ENCODE measurements at regions not wholly inside any gene's neighbourhood (a gene's known extent, or its start where the extent isn't known, plus 50 kb on each side); places are given as distances from the start of the nearest gene placed in this dataset.

GRCh38 chr6:156647991-156648390 lies 129.2 kb upstream of the ARID1B start:
- TF ChIP-seq, protein P1, sequence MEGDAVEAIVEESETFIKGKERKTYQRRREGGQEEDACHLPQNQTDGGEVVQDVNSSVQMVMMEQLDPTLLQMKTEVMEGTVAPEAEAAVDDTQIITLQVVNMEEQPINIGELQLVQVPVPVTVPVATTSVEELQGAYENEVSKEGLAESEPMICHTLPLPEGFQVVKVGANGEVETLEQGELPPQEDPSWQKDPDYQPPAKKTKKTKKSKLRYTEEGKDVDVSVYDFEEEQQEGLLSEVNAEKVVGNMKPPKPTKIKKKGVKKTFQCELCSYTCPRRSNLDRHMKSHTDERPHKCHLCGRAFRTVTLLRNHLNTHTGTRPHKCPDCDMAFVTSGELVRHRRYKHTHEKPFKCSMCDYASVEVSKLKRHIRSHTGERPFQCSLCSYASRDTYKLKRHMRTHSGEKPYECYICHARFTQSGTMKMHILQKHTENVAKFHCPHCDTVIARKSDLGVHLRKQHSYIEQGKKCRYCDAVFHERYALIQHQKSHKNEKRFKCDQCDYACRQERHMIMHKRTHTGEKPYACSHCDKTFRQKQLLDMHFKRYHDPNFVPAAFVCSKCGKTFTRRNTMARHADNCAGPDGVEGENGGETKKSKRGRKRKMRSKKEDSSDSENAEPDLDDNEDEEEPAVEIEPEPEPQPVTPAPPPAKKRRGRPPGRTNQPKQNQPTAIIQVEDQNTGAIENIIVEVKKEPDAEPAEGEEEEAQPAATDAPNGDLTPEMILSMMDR (IDR thresholded peaks at IDR 0.05) = no peak
- no peak for TF ChIP-seq EZH2 (IDR thresholded peaks at IDR 0.05)

All from neural progenitor cell (in vitro differentiated cells).